DND-41 (cell line): ENCODE measurements at regions not wholly inside any gene's neighbourhood (a gene's known extent, or its start where the extent isn't known, plus 50 kb on each side); places are given as distances from the start of the nearest gene placed in this dataset.

Source experiments
- EZH2 ChIP-seq: IDR thresholded peaks from 3 replicates; pipeline ENCODE4 v1.6.1; 2012; ENCODE audit warnings: borderline replicate concordance, low read depth, mild to moderate bottlenecking, moderate library complexity, low read length, inconsistent platforms; ENCODE audit not compliant: severe bottlenecking
- TF ChIP-seq, protein P1 (sequence below): IDR thresholded peaks from 2 replicates; pipeline ENCODE4 v1.5.1; 2012; ENCODE audit warnings: borderline replicate concordance, low read length, moderate library complexity, mild to moderate bottlenecking; ENCODE audit not compliant: poor library complexity, severe bottlenecking; ENCODE audit errors: extremely low read depth

GRCh38 chr17:77483128-77483598 lies 342.4 kb downstream of the SEC14L1 start:
- TF ChIP-seq, protein P1, sequence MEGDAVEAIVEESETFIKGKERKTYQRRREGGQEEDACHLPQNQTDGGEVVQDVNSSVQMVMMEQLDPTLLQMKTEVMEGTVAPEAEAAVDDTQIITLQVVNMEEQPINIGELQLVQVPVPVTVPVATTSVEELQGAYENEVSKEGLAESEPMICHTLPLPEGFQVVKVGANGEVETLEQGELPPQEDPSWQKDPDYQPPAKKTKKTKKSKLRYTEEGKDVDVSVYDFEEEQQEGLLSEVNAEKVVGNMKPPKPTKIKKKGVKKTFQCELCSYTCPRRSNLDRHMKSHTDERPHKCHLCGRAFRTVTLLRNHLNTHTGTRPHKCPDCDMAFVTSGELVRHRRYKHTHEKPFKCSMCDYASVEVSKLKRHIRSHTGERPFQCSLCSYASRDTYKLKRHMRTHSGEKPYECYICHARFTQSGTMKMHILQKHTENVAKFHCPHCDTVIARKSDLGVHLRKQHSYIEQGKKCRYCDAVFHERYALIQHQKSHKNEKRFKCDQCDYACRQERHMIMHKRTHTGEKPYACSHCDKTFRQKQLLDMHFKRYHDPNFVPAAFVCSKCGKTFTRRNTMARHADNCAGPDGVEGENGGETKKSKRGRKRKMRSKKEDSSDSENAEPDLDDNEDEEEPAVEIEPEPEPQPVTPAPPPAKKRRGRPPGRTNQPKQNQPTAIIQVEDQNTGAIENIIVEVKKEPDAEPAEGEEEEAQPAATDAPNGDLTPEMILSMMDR = no peak
- no peak for TF ChIP-seq EZH2
